Activated CD8-positive, alpha-beta memory T cell treated with anti-CD3 and anti-CD28 coated beads, Interleukin-2, amount 50 U/mL, for 1 hour (primary cell): ENCODE measurements at regions not wholly inside any gene's neighbourhood (a gene's known extent, or its start where the extent isn't known, plus 50 kb on each side); places are given as distances from the start of the nearest gene placed in this dataset.
"Not testable (repeated sequence)": the region's sequence is repeated elsewhere in the genome, so short reads cannot be mapped to it uniquely, and the experiment has no call there.

ENCODE experiments used
- DNase-seq: peaks from one replicate; pipeline ENCODE4 v3.0.0-alpha.2; 2020; ENCODE audit errors: extremely low read depth

DNA sequence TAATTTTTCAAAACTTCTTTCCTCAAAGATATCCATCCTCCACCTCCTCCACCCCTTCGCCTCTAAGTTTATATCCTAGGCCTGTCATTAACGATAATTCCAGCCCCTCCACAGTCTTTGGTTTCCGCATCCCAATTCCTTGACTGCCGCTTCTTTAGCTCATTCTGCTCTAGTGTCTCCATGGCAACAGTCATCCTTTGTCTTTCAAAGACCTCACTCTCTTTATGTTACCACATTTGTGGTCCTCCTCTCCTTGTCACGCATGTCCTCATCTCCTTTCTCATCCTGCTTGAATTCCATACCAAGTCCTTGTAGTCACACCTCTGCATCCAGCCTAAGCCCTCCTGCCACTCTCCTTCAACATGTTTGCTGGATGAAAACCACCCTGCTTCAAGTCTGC lies 511.2 kb upstream of the KLF6 start:
- no peak for DNase-seq

DNA sequence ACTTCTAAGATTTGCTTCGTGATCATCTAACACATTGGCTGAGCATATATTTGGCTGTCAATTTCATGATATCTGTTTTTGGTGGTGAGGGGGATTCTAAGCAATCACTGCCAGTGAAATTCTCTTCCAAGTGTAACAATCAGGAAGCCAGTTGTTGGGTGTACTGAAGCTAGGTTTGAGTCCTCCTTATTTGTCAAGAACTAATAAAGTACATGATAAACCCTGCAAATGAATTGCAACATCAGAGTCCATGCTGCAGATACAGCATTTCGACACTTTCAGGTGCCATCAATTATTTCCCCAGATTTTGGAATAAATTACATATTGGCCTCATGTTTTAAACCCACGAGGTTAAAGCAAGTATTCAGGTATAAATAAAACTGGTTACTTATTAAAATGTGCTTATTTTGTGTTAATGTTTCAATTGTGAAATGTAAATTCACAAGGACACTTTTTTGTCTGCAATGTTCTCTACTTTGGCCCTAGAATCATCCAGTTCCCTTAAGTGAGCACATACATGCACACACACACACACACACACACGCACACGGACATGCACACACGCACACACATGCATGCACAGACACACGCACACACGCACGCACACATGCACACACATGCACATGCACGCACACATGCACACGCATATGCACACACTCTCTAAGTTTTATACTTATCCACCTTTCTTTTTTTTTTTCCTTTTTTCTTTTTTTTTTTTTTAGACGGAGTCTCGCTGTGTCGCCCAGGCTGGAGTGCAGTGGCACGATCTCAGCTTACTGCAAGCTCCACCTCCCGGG lies 510.2 kb upstream of the KLF6 start:
- no peak for DNase-seq

DNA sequence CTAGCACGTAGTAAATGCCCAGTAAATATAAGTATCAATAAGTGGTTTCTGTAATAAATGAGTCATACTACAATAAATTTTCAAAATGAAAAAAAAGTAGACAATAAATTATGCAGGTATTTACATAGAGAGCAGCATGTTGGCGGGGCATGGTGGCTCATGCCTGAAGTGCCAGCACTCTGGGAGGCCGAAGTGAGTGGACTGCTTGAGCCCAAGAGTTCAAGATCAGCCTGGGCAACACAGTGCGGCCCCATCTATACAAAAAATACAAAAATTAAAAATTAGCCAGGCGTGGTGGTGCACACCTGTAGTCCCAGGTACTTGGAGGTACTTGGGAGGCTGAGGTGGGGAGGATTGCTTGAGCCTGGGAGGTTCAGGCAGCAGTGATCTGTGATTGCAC lies 509.3 kb upstream of the KLF6 start:
- DNase-seq: no peak

GRCh38 chr10:4291990-4292389 lies 507.0 kb upstream of the KLF6 start:
- DNase-seq: no peak

DNA sequence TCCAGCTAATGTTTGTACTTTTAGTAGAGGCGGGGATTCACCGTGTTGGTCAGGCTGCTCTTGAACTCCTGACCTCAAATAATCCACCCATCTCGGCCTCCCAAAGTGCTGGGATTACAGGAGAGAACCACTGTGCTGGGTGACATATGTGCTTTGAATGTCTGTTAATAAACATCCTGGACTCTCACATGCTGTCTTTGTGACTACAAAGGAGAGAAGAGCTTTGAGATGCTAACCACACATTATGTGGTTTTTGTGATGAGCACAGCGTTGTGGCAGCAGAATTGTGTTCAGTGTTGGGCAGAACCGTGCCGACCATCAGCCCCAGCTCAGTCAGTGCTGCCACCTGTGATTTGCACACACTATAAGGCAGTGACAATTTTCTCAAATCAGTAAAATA lies 500.1 kb upstream of the KLF6 start:
- DNase-seq: no peak

DNA sequence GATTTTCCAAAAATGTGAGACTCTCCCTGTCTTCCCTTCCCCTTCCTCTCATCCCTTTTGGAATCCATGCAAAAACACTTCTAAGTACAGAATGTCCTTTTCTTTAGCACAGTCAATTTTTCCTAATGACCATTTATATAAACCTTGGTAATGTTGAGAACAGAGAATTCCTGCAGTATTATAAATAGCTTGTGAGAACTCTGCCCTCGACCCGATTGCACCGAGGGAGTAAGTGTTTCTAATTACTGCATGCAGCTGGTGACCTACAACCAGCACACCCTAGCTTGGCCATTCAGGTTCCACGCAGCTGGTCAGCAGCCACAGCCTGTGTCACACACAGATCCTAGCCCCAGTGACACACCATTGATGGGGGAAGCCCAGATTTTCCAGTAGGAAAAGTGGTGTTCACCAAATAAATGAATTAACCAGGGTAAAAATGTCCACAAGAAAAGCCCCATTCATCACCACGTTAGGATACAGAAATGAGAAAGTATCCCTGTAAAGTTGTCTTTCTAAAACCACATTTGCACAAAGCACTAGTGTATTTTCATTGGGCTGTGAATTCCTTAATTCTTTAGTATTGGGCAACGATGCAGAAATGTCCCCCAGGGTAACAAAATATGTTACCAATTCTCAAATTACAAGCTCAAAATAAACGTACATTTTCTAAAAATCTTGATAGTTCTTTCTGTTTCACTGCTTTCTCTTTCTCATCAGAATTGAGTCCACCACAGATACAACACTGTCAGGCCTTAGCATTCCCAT lies 499.0 kb upstream of the KLF6 start:
- no peak for DNase-seq

DNA sequence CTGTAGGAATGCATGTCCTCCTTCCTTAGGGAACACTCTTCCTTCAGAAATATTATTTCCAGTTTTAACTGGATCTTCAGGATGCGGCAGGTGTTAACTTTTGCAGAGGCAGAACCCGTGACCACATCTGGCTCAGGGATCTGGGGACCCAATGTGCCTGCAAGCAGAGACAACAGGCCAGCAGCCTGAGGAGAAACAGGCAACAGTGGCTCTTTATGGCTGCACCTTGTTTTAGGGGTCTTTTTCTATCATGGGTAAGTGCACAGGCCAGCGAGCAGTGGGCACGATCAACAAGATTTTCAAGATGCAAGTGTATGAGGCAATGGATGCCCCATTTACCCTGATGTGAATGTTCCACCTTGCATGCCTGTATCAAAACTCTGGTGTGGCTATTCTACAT lies 497.5 kb upstream of the KLF6 start:
- no peak for DNase-seq

DNA sequence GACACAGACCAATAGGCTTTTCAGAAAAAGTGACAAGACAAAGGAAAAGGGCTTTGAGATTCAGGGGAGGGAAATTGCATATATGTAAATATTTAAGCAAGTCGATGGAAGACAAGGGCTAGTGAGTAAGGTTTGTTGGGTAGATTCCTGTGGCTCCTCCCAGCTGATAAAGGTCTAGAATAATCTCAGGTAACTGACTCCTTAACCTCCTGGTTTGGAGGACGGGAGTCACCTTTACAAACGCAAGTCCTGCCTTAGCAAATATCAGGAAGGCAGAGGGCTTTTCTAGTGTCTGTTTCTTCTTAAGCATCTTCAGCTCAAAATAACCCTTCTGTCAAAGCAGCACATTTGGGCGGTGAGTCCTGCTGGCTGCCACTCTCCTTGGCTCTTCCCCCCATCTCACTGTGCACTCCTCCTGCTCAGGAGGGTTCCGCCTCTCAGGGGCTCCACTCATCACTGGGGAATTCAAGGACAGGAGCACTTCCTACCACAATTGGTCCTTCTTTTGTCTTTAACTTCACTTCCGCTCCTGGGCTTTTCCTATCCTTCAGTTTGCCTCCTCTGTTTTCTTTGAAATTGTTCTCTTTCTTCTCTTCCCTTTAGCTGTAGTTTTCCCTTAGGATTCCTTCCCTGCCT lies 496.3 kb upstream of the KLF6 start:
- no peak for DNase-seq

DNA sequence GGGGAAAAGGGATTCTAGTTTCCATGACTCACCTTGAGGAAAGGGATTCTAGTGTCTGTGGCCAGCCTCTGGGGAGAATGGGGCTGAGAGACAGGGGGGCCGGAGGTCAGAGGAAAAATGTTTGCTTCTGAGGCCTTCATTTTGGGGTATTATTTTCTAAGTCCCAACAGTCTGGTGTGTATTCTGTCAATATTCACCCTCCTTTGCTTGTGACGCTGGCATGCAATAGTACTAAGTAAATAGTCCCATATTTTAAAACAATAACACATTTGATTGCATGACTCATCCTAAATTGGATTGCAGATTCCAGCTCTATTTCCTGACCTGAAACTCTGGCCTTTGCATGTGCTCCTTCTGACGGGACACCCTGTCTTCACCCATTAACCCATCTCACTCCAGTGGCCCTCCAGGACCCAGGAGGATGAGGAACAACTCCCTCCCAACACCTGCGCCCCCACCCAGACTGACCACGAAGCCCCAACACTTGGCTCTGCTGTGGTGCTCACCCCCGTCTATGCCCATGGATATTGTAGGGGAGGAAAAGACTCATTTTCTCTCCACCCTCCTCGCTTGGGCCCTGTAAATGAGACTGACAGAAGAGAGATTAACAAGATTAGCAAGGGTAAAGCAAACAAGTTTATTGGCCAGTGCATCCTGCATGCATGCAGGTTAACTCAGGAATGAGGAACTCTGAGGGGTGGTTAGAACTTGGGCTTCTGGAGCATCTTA lies 495.6 kb upstream of the KLF6 start:
- no peak for DNase-seq

DNA sequence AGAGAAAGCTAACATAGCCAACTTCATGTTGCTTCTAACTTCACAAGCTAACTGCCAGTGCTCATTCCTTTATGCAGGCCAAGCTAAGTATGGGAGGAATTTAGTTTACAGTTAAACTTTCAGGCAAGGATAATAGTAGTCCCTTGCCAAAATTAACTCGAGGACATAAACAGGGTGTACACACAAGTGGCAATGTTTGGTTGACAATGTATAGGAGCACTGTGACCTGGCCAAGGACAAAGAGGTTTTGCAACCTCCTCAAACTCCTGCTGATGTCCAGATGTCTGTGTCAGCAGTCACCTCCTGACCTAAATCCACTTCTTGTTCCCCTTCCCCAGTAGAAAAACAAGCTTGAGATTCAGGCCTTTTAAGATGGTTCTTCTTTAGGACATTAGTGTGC lies 494.6 kb upstream of the KLF6 start:
- DNase-seq: no peak

DNA sequence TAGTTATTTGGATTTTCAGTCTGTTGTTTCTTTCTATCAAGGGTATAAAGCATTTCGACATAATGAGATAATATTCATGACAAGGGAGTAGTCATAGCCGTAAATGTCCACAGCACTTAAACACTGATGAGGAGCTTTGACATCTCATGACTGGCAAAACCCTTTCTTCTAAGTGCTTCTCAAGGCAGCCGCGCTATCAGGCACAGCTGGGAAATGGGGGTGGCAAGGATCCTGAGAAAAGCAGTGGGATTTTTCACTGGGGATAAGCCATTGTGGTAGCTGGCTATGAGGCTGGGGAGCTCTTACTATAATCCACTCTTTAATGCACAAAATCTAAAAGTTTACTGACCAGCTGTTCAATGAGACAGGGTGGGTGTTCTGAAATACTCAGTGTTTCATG lies 493.2 kb upstream of the KLF6 start:
- no peak for DNase-seq

DNA sequence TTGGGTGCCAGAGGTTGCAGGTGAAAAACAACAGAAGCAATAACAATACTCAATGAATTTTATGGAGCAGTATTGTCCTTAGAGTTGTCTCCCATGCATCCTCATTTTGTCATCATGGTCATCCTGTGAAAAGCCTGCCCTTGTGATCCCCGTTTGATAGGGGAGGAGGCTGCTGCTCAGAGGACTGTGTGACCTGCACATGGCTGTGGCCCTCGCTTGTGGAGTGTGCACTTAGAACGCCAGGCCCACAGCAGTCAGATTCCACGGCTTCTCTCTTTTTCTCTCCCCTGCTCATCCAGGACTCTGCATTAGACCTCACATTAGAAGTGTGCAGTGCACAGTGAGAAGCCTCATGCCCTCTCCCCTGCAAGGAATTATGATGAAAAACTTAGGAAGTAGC lies 491.1 kb upstream of the KLF6 start:
- DNase-seq: no peak

DNA sequence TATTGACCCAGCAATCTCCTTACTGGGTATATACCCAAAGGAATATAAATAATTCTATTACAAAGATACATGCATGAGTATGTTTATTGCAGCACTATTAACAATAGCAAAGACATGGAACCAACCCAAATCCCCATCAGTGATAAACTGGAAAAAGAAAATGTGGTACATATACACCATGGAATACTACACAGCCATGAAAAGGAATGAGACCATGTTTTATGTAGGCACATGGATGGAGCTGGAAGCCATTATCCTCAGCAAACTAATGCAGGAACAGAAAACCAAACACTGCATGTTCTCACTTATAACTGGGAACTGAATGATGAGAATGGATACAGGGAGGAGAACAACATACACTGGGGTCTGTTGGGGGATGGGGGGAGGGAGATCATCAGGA lies 489.7 kb upstream of the KLF6 start:
- DNase-seq: not testable (repeated sequence)

- DNase-seq: no peak
Measured at GRCh38 chr10:4271193-4271592, 486.2 kb upstream of the KLF6 start.

DNA sequence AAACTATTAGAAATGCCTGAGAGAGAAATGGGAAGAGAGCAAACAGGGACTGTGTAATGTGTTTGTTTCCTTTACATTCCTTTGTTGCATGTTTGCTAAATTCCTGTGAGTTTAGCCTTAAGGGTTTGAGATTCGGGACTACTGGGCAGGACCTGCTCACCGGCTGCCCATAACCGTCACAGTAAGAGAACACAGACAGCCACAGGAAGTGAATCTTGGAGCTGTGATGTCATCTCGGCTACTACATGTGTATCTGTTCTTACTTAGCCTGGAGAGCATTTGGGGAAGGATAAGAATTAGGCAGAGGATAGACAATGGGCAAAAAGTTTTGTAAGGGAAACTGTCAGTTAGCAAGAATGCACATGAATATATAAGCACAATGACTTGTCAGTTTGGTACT lies 485.1 kb upstream of the KLF6 start:
- no peak for DNase-seq

DNA sequence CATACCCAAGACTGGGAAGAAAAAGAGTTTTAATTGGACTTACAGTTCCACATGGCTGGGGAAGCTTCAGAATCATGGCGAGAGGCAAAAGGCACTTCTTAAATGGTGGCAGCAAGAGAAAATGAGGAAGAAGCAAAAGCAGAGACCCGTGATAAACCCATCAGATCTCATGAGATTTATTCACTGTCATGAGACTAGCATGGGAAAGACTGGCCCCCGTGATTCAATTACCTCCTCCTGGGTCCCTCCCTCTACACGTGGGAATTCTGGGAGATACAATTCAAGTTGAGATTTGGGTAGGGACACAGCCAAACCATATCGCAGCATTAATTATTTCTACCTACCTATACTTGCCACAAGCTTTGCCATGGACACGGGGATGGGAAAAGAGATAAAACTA lies 483.5 kb upstream of the KLF6 start:
- not testable (repeated sequence) for DNase-seq

GRCh38 chr10:4267086-4267773 lies 482.2 kb upstream of the KLF6 start:
- DNase-seq: no peak

DNA sequence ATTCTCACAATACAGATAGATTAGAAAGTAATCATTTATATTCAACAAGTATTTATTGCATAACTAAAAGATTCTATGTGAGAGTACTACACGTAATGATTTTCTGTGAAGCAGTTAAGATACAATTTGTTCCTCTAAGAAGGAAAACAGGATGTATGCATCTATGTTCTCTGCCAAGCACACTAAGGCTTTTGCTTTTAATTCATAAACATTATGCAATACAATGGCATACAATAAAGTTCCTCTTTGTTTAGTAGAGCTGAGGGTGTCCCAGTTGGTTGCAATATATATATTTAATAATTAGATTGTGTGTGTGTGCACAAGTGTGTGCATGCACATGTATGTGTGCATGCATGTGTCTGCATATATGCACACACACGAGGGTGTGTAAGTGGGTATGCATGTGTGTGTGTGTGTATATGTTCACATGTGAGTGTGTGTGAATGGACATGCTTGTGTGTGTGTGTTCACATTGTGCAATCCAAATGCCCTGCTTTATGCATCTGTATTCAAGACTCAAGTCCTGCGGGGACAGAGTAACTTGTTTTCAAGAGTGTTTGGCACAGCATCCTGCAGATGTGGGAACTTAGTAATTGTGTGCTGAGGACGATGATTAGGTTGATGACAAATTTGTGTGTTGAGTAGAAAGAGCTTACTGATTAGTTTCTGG lies 481.5 kb upstream of the KLF6 start:
- DNase-seq: no peak

DNA sequence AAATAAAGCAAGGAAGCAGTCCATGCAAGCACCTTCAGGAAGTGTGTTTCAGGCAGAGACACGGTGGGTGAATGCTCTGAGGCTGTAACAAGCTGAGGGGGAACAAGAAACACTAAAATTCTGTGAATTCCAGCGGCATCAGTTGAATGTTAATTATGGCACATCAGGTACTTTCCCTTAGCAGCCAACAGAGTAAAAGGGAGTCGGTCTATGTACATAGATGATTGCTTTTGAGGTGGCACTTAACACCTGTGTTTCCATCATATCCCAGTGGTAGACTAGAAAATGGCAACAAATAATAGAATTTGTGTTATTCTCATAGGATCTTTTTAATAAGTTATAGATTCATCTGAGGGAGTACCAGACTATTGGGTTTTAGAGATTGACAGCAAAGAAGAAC lies 481.0 kb upstream of the KLF6 start:
- DNase-seq: no peak

- DNase-seq: no peak
Measured at GRCh38 chr10:4264209-4264865, 479.3 kb upstream of the KLF6 start.

DNA sequence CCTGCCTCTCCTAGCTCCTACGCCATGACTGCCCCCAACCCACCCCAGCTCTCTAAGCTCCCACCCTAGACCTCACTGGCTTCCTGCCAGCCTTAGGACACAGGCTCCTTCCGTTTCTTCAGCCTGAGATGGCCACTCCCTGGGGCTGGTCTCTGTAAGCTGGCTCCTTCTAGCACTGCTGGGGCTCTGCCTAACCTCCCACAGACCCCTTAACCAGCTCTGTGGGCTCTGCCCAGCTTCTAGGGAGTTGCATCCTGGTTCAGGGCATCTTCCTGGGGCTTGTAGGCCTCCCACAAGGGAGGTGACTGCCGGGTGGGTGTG lies 478.6 kb upstream of the KLF6 start:
- no peak for DNase-seq
